ENCODE measurements at regions not wholly inside any gene's neighbourhood (a gene's known extent, or its start where the extent isn't known, plus 50 kb on each side); places are given as distances from the start of the nearest gene placed in this dataset.

DNA sequence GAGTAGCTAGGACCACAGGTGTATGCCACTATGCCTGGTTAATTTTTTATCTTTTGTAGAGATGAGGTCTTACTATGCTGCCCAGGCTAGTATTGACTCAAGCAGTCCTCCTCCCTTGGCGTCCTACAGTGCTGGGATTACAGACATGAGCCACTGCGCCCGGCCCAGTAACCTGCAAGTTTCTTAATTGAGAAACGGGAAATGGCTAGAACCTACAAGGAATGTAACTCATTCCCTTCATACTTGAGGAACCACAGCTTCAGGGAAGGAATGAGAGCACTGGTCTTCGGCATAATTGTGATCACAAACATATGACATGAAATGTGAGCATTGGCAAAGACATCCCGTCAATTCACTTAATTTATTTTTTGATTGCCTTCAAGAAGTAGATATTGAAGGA lies 157.0 kb downstream of the KLF5 start:
- intact Hi-C loops (cut with DNase I): no loop called here
- Histone ChIP-seq H3K36me3 (no peaks in the 10 kb centered on the region), H3K4me1 (ENCODE audit: insufficient read depth) (peaks cover 2% of the 10 kb centered on the region), H3K27me3 (no peaks in the 10 kb centered on the region), H3K27ac (no peak overlapping the region), H3K4me3 (no peak overlapping the region), H3K9me3 (no peaks in the 10 kb centered on the region)
- DNase-seq: no peak
- TF ChIP-seq EP300 (IDR thresholded peaks at IDR 0.05): no peak
- TF ChIP-seq, protein P1, sequence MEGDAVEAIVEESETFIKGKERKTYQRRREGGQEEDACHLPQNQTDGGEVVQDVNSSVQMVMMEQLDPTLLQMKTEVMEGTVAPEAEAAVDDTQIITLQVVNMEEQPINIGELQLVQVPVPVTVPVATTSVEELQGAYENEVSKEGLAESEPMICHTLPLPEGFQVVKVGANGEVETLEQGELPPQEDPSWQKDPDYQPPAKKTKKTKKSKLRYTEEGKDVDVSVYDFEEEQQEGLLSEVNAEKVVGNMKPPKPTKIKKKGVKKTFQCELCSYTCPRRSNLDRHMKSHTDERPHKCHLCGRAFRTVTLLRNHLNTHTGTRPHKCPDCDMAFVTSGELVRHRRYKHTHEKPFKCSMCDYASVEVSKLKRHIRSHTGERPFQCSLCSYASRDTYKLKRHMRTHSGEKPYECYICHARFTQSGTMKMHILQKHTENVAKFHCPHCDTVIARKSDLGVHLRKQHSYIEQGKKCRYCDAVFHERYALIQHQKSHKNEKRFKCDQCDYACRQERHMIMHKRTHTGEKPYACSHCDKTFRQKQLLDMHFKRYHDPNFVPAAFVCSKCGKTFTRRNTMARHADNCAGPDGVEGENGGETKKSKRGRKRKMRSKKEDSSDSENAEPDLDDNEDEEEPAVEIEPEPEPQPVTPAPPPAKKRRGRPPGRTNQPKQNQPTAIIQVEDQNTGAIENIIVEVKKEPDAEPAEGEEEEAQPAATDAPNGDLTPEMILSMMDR (IDR thresholded peaks at IDR 0.05): no peak
- TF ChIP-seq POLR2A (IDR thresholded peaks at IDR 0.05): no peak
- 66 to 68% (median 67%) methylated on average over 6 of the region's 6 CpGs for WGBS, 3 donors

DNA sequence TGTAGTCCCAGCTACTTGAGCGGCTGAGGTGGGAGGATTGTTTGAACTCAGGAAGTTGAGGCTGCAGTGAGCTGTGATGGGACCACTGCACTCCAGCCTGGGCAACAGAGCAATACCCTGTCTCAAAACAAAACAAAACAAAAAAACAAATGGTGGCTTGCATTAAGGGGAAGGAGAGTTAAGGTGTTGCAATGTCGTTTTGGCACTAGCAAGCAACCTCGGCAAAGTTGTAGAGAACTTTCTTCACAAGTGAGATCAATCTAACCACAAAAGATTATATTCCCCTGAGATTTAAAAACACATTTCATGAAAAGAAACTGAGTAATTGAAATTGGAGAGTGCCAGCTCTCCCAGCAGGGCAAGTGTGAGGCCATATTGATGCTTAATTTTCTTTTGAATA lies 153.7 kb downstream of the KLF5 start:
- intact Hi-C loops (cut with DNase I): no loop called here
- Histone ChIP-seq H3K27ac (no peak overlapping the region), H3K27me3 (no peaks in the 10 kb centered on the region), H3K4me1 (ENCODE audit: insufficient read depth) (peaks cover 2% of the 10 kb centered on the region), H3K9me3 (no peaks in the 10 kb centered on the region), H3K36me3 (no peaks in the 10 kb centered on the region), H3K4me3 (no peak overlapping the region)
- DNase-seq: no peak
- TF ChIP-seq, protein P1 (IDR thresholded peaks at IDR 0.05): no peak
- TF ChIP-seq POLR2A (IDR thresholded peaks at IDR 0.05): no peak
- TF ChIP-seq EP300 (IDR thresholded peaks at IDR 0.05): no peak
- 70 to 78% (median 76%) methylated on average over 3 of the region's 3 CpGs for WGBS, 3 donors

DNA sequence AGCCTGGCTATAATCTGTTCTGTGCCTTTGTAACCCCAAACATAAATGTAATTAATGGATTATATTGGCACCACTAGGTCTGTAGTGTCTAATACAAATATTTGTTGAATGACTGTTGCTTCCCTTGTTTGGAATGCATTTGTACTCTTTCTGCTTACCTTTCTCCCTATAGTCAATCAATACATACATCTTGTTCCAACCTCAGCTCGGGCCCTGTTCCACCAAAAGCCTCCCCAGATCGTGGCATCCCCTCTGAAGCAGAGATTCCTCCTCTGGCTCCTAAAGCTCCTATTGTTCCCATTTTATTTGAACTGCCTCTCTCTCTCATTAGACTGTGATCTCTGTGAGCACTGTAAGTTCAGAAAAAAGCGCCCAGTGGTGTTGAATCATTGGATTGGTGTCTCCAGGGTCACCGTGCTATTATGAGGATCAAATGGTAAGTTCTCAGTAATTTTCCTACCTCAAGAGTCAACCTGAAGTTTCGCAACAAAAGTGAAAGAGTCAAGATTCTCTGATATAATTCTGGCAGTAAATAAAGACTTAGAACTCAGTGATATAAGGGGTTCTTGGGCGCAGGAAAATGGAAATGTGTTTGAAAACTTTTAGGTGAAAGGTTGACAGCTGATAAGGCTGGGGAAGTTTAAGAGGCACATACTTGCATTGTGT lies 151.5 kb downstream of the KLF5 start:
- WGBS, 3 donors: 76 to 83% (median 79%) methylated on average over 6 of the region's 6 CpGs
- Histone ChIP-seq H3K9me3 (no peaks in the 10 kb centered on the region), H3K27ac (no peak overlapping the region), H3K36me3 (no peaks in the 10 kb centered on the region), H3K4me1 (ENCODE audit: insufficient read depth) (no peaks in the 10 kb centered on the region), H3K27me3 (no peaks in the 10 kb centered on the region), H3K4me3 (no peak overlapping the region)
- TF ChIP-seq POLR2A (IDR thresholded peaks at IDR 0.05) (no peak), EP300 (IDR thresholded peaks at IDR 0.05) (no peak)
- TF ChIP-seq, protein P1 (IDR thresholded peaks at IDR 0.05): no peak
- intact Hi-C loops (cut with DNase I): no loop called here
- no peak for DNase-seq

DNA sequence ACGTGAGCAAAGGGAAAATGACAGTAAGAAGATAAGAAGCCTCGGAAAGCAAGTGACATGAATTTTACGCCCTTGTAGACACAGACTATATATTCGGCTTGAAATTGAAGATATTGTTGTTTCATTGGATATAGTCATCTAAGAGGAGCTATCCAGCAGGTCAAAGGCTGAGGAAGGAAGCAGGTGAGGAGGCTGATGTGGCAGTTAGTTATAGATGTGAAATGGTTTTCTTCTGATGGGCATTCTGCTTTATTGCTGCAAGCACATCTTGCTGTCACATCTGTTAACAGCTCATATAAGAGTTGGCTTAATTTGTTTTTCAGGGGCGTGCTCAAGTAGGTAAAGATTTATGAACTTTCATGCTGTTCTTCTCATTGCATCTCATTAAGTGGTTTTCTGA lies 146.1 kb downstream of the KLF5 start:
- intact Hi-C loops (cut with DNase I): no loop called here

More for the DNA sequence above, 146.1 kb downstream of the KLF5 start:
- no peaks in the 10 kb centered on the region for H3K9me3 ChIP-seq
- H3K4me1 ChIP-seq (ENCODE audit: insufficient read depth): no peaks in the 10 kb centered on the region
- H3K27ac ChIP-seq: no peak overlapping the region
- no peak for TF ChIP-seq POLR2A (IDR thresholded peaks at IDR 0.05)
- TF ChIP-seq EP300 (IDR thresholded peaks at IDR 0.05): no peak
- TF ChIP-seq, protein P1 (IDR thresholded peaks at IDR 0.05): no peak
- H3K27me3 ChIP-seq: no peaks in the 10 kb centered on the region
- no peak overlapping the region for H3K4me3 ChIP-seq
- H3K36me3 ChIP-seq: no peaks in the 10 kb centered on the region
- 69 to 78% (median 77%) methylated on average over 5 of the region's 5 CpGs for WGBS, 3 donors
- DNase-seq: no peak

All from ovary (tissue), 7 donors.